Osteocyte (in vitro differentiated cells): ENCODE measurements at regions not wholly inside any gene's neighbourhood (a gene's known extent, or its start where the extent isn't known, plus 50 kb on each side); places are given as distances from the start of the nearest gene placed in this dataset.

Source experiments
- DNase-seq: peaks from one replicate; pipeline ENCODE4 v3.0.0; 2021; ENCODE audit warnings: mixed read lengths; ENCODE audit not compliant: unreplicated experiment; ENCODE audit errors: extremely low spot score
- H3K27ac Mint-ChIP-seq: one replicate; pipeline ENCODE4 v1.8.0; 2021; ENCODE audit warnings: mild to moderate bottlenecking, mixed read lengths; ENCODE audit not compliant: unreplicated experiment
- H3K27me3 Mint-ChIP-seq: one replicate; pipeline ENCODE4 v1.8.0; 2021; ENCODE audit warnings: mixed read lengths; ENCODE audit not compliant: unreplicated experiment
- H3K36me3 Mint-ChIP-seq: one replicate; pipeline ENCODE4 v1.8.0; 2021; ENCODE audit warnings: mixed read lengths; ENCODE audit not compliant: unreplicated experiment
- H3K4me1 Mint-ChIP-seq: one replicate; pipeline ENCODE4 v1.8.0; 2021; ENCODE audit warnings: mixed read lengths; ENCODE audit not compliant: unreplicated experiment
- H3K4me3 Mint-ChIP-seq: one replicate; pipeline ENCODE4 v1.8.0; 2021; ENCODE audit warnings: mild to moderate bottlenecking, moderate library complexity, mixed read lengths; ENCODE audit not compliant: unreplicated experiment
- H3K9me3 Mint-ChIP-seq: one replicate; pipeline ENCODE4 v1.8.0; 2021; ENCODE audit warnings: mixed read lengths; ENCODE audit not compliant: unreplicated experiment
- CTCF ChIP-seq: fragments of 200-600 bp; sonication (generic); IDR thresholded peaks from 2 replicates; pipeline ENCODE4 v1.5.0; 2021; ENCODE audit warnings: antibody characterized with exemption, mild to moderate bottlenecking, moderate library complexity

GRCh38 chr16:73707863-73708262 is 588.8 kb upstream of the PSMD7 start:
- no peaks in the 10 kb centered on the region for H3K4me1 Mint-ChIP-seq
- no peak for TF ChIP-seq CTCF
- no peak overlapping the region for H3K27ac Mint-ChIP-seq
- DNase-seq = no peak
- no peaks in the 10 kb centered on the region for H3K36me3 Mint-ChIP-seq
- H3K9me3 Mint-ChIP-seq = no peaks in the 10 kb centered on the region
- no peak overlapping the region for H3K4me3 Mint-ChIP-seq
- no peaks in the 10 kb centered on the region for H3K27me3 Mint-ChIP-seq

GRCh38 chr16:73703891-73704290 is 592.7 kb upstream of the PSMD7 start:
- Mint-ChIP-seq H3K27ac (no peak overlapping the region), H3K9me3 (no peaks in the 10 kb centered on the region), H3K36me3 (no peaks in the 10 kb centered on the region), H3K4me3 (no peak overlapping the region), H3K27me3 (peaks cover 6% of the 10 kb centered on the region), H3K4me1 (no peaks in the 10 kb centered on the region)
- no peak for DNase-seq
- TF ChIP-seq CTCF = no peak

GRCh38 chr16:73697336-73697735 is 599.3 kb upstream of the PSMD7 start:
- no peak for TF ChIP-seq CTCF
- DNase-seq = no peak
- peaks cover 6% of the 10 kb centered on the region for H3K27me3 Mint-ChIP-seq
- H3K27ac Mint-ChIP-seq = no peak overlapping the region
- H3K4me1 Mint-ChIP-seq = no peaks in the 10 kb centered on the region
- H3K4me3 Mint-ChIP-seq = no peak overlapping the region
- H3K9me3 Mint-ChIP-seq = no peaks in the 10 kb centered on the region
- no peaks in the 10 kb centered on the region for H3K36me3 Mint-ChIP-seq

GRCh38 chr16:73692861-73693260 is 603.8 kb upstream of the PSMD7 start:
- TF ChIP-seq CTCF = no peak
- Mint-ChIP-seq H3K9me3 (no peaks in the 10 kb centered on the region), H3K36me3 (no peaks in the 10 kb centered on the region), H3K27me3 (no peaks in the 10 kb centered on the region), H3K4me1 (no peaks in the 10 kb centered on the region), H3K4me3 (no peak overlapping the region), H3K27ac (no peak overlapping the region)
- no peak for DNase-seq

GRCh38 chr16:73683804-73684203 is 612.8 kb upstream of the PSMD7 start:
- H3K4me1 Mint-ChIP-seq = no peaks in the 10 kb centered on the region

More at GRCh38 chr16:73683804-73684203, 612.8 kb upstream of the PSMD7 start:
- no peak overlapping the region for H3K27ac Mint-ChIP-seq
- no peaks in the 10 kb centered on the region for H3K27me3 Mint-ChIP-seq
- TF ChIP-seq CTCF = no peak
- no peak overlapping the region for H3K4me3 Mint-ChIP-seq
- H3K36me3 Mint-ChIP-seq = no peaks in the 10 kb centered on the region
- no peaks in the 10 kb centered on the region for H3K9me3 Mint-ChIP-seq
- no peak for DNase-seq
